GM12878 (cell line): ENCODE measurements at regions not wholly inside any gene's neighbourhood (a gene's known extent, or its start where the extent isn't known, plus 50 kb on each side); places are given as distances from the start of the nearest gene placed in this dataset.

Experiments used
- ATAC-seq: fragments of 200-7000 bp; cut with Tn5 transposase; 3 replicates; pipeline ENCODE4 v1.9.1; 2020; ENCODE audit warnings: mild to moderate bottlenecking, moderate library complexity
- BruUV-seq: library from RNA; stranded (reverse); fragments of 400-500 nt; replicated peaks from 2 replicates; lab custom pipeline; 2021; lab: Mats Ljungman, UMichigan
- CTCF ChIA-PET: fragments of 300-600 bp; sonication (Branson Sonifier 250); formaldehyde crosslinking; extraction: SDS; loops from one replicate; lab custom pipeline; 2021; ENCODE audit warnings: inconsistent platforms; lab: Yijun Ruan, JAX
- POLR2A ChIA-PET: fragments of 350-600 bp; formaldehyde crosslinking; extraction: SDS; loops from one replicate; lab custom pipeline; 2021; ENCODE audit warnings: inconsistent platforms; lab: Charles Lee
- RAD21 ChIA-PET: fragments of 300-600 bp; sonication (Branson Sonifier 250); formaldehyde crosslinking; loops from one replicate; lab custom pipeline; 2023; ENCODE audit warnings: antibody characterized with exemption; ENCODE audit not compliant: unreplicated experiment; lab: Charles Lee
- SMC1A ChIA-PET: fragments of 300-600 bp; sonication (Branson Sonifier 250); formaldehyde crosslinking; loops from one replicate; lab custom pipeline; 2023; ENCODE audit not compliant: unreplicated experiment, uncharacterized antibody; lab: Charles Lee
- DNase-seq: peaks from one replicate; pipeline ENCODE4 v3.0.0-alpha.2; 2011; ENCODE audit warnings: low read depth, low spot score
- FAIRE-seq: peaks from 3 replicates; lab custom pipeline; 2011; peaks lifted over from hg19 to GRCh38; lab: Jason Lieb, UNC
- H2AFZ ChIP-seq: 2 replicates; pipeline ENCODE4 v1.6.0; 2011; ENCODE audit warnings: low read depth, low read length, control low read depth; ENCODE audit not compliant: control insufficient read depth
- H3K27ac ChIP-seq: 2 replicates; pipeline ENCODE4 v1.5.1; 2011; ENCODE audit warnings: control low read depth; ENCODE audit not compliant: control insufficient read depth, insufficient read depth
- H3K27me3 ChIP-seq, 2 experiments: replicated peaks in 1 of 2; 2 replicates each; pipeline versions ENCODE4 v1.6.0 to v1.6.1; 2011; ENCODE audit warnings: low read length in 1 of 2; ENCODE audit not compliant: control insufficient read depth in 2 of 2, insufficient read depth in 2 of 2
- H3K36me3 ChIP-seq, 2 experiments: 2 replicates each; pipeline ENCODE4 v1.5.1; 2011; ENCODE audit warnings: low read length in 1 of 2; ENCODE audit not compliant: control insufficient read depth in 2 of 2, insufficient read depth in 2 of 2
- H3K4me1 ChIP-seq: 2 replicates; pipeline ENCODE4 v1.6.1; 2011; ENCODE audit warnings: mild to moderate bottlenecking, low read length, moderate library complexity, mixed read lengths; ENCODE audit not compliant: control insufficient read depth, insufficient read depth
- H3K4me2 ChIP-seq: 2 replicates; pipeline ENCODE4 v1.6.0; 2011; ENCODE audit warnings: control low read depth; ENCODE audit not compliant: control insufficient read depth, insufficient read depth
- H3K4me3 ChIP-seq: fragments of 200-600 bp; sonication (generic); 2 replicates; pipeline ENCODE4 v1.5.1; 2016
- H3K79me2 ChIP-seq: 2 replicates; pipeline ENCODE4 v1.6.0; 2011; ENCODE audit warnings: low read length; ENCODE audit not compliant: control insufficient read depth, insufficient read depth
- H3K9ac ChIP-seq: 2 replicates; pipeline ENCODE4 v1.8.0; 2011; ENCODE audit warnings: low read length, control low read depth, mixed read lengths; ENCODE audit not compliant: control insufficient read depth, insufficient read depth
- H3K9me3 ChIP-seq: replicated peaks from 3 replicates; pipeline ENCODE4 v1.5.1; 2011; ENCODE audit warnings: mild to moderate bottlenecking, low read length; ENCODE audit not compliant: control insufficient read depth, insufficient read depth
- H4K20me1 ChIP-seq: 2 replicates; pipeline ENCODE4 v1.6.0; 2011; ENCODE audit not compliant: control insufficient read depth, insufficient read depth
- CHD1 ChIP-seq: IDR thresholded peaks from 2 replicates; pipeline ENCODE4 v1.6.1; 2012; ENCODE audit warnings: low read depth, low read length, improper control_type of control experiment
- CHD4 ChIP-seq: fragments of 200-600 bp; sonication (generic); IDR thresholded peaks from 2 replicates; pipeline ENCODE4 v1.6.1; 2016; ENCODE audit warnings: mild to moderate bottlenecking
- CTCF ChIP-seq, 3 experiments: IDR thresholded peaks in 2 of 3; conservative IDR thresholded peaks in 1 of 3; 2 replicates each; pipeline ENCODE4 v1.5.1; 2011; ENCODE audit warnings: low read depth in 3 of 3, low read length in 3 of 3, mild to moderate bottlenecking in 3 of 3, control low read depth in 2 of 3, moderate library complexity in 2 of 3, inconsistent platforms in 1 of 3, mixed read lengths in 1 of 3; ENCODE audit not compliant: control insufficient read depth in 2 of 3, insufficient read depth in 1 of 3; ENCODE audit errors: extremely low read depth in 1 of 3
- DPF2 ChIP-seq: fragments of 450-650 bp; IDR thresholded peaks from 2 replicates; pipeline ENCODE4 v1.6.1; 2017; ENCODE audit warnings: mild to moderate bottlenecking
- GABPA ChIP-seq: IDR thresholded peaks from 2 replicates; pipeline ENCODE4 v1.6.1; 2014; ENCODE audit warnings: antibody characterized with exemption, low read depth, mild to moderate bottlenecking, inconsistent platforms
- IKZF1 ChIP-seq: fragments of 450-650 bp; conservative IDR thresholded peaks from 2 replicates; pipeline ENCODE4 v1.6.1; 2017; ENCODE audit warnings: antibody characterized with exemption, mild to moderate bottlenecking
- MEF2A ChIP-seq: IDR thresholded peaks from 2 replicates; pipeline ENCODE4 v1.6.1; 2011; ENCODE audit warnings: low read depth, mild to moderate bottlenecking, low read length, moderate library complexity; ENCODE audit not compliant: insufficient read depth
- NFIC ChIP-seq: IDR thresholded peaks from 2 replicates; pipeline ENCODE4 v1.6.1; 2012; ENCODE audit warnings: low read depth, mild to moderate bottlenecking, inconsistent platforms, low read length, moderate library complexity
- NFYA ChIP-seq: IDR thresholded peaks from 2 replicates; pipeline ENCODE4 v1.6.1; 2011; ENCODE audit warnings: low read depth, mild to moderate bottlenecking, low read length, improper control_type of control experiment, borderline replicate concordance
- PBX3 ChIP-seq: IDR thresholded peaks from 2 replicates; pipeline ENCODE4 v1.6.1; 2011; ENCODE audit warnings: mild to moderate bottlenecking, low read depth, low read length, moderate library complexity; ENCODE audit not compliant: insufficient replicate concordance
- PKNOX1 ChIP-seq: fragments of 450-650 bp; IDR thresholded peaks from 2 replicates; pipeline ENCODE4 v1.6.1; 2016; ENCODE audit warnings: mild to moderate bottlenecking
- RAD21 ChIP-seq: IDR thresholded peaks from 2 replicates; pipeline ENCODE4 v1.6.1; 2011; ENCODE audit warnings: mild to moderate bottlenecking, low read depth, low read length, moderate library complexity; ENCODE audit not compliant: insufficient read depth
- RBBP5 ChIP-seq: fragments of 200-600 bp; sonication (generic); conservative IDR thresholded peaks from 2 replicates; pipeline ENCODE4 v1.6.1; 2016
- SIN3A ChIP-seq: IDR thresholded peaks from 2 replicates; pipeline ENCODE4 v1.6.1; 2012; ENCODE audit warnings: low read depth, low read length, improper control_type of control experiment
- SMARCA5 ChIP-seq: fragments of 450-650 bp; IDR thresholded peaks from 2 replicates; pipeline ENCODE4 v1.6.1; 2017; ENCODE audit warnings: mild to moderate bottlenecking
- TAF1 ChIP-seq: IDR thresholded peaks from 2 replicates; pipeline ENCODE4 v1.6.1; 2011; ENCODE audit warnings: mild to moderate bottlenecking, low read depth, low read length, borderline replicate concordance
- WRNIP1 ChIP-seq: IDR thresholded peaks from 2 replicates; pipeline ENCODE4 v1.6.1; 2011; ENCODE audit warnings: low read depth, low read length, improper control_type of control experiment, borderline replicate concordance
- ZNF687 ChIP-seq: fragments of 450-650 bp; IDR thresholded peaks from 2 replicates; pipeline ENCODE4 v1.6.1; 2017; ENCODE audit warnings: mild to moderate bottlenecking, moderate library complexity
- in situ Hi-C: fragments of 300-500 bp; cut with MboI; formaldehyde crosslinking; loops from 9 replicates; pipeline ENCODE4 v1.14.3; 2018; ENCODE audit warnings: mixed read lengths
- intact Hi-C: fragments of 100-400 bp; cut with micrococcal nuclease; formaldehyde crosslinking; loops from one replicate; pipeline ENCODE4 v1.14.2; 2022; ENCODE audit not compliant: unreplicated experiment

GRCh38 chr9:11432361-11432760 lies 819.6 kb upstream of the PTPRD start (continued):
- TF ChIP-seq PKNOX1 (no peak), NFYA (no peak), SIN3A (no peak)

- no peak overlapping the region for H2AFZ ChIP-seq
- no peak overlapping the region for H3K4me3 ChIP-seq
- H3K36me3 ChIP-seq = no peaks in the 10 kb centered on the region
- no peaks in the 10 kb centered on the region for H4K20me1 ChIP-seq
- no peak for ATAC-seq
- intact Hi-C loops (no loop called here), in situ Hi-C loops (no loop called here)
- no peak for DNase-seq
- no peaks in the 10 kb centered on the region for H3K79me2 ChIP-seq
- FAIRE-seq = no peak
- no TSS peak for BruUV-seq
- H3K27ac ChIP-seq = no peak overlapping the region
- H3K4me2 ChIP-seq = no peak overlapping the region
- no peaks in the 10 kb centered on the region for H3K9me3 ChIP-seq
- H3K9ac ChIP-seq = no peak overlapping the region
- ChIA-PET RAD21 (no interaction called here), POLR2A (no interaction called here), CTCF (no interaction called here), SMC1A (no interaction called here)
- no peaks in the 10 kb centered on the region for H3K4me1 ChIP-seq
- H3K27me3 ChIP-seq = no peaks in the 10 kb centered on the region
- no peak for TF ChIP-seq MEF2A
- no peak for TF ChIP-seq GABPA
- TF ChIP-seq CTCF (IDR thresholded peaks at IDR 0.05 in 2 of 3, conservative IDR thresholded peaks at IDR 0.05 in 1 of 3; ENCODE audit: control insufficient read depth in 2 of 3, extremely low read depth in 1 of 3, insufficient read depth in 1 of 3, low read depth in 3 of 3, low read length in 3 of 3) = no peak
- no peak for TF ChIP-seq WRNIP1
- TF ChIP-seq RAD21 = no peak
- TF ChIP-seq IKZF1 = no peak
- TF ChIP-seq SMARCA5 = no peak
- TF ChIP-seq ZNF687 = no peak
- TF ChIP-seq NFIC = no peak
- TF ChIP-seq CHD4 = no peak
- no peak for TF ChIP-seq RBBP5
- TF ChIP-seq CHD1 = no peak
- no peak for TF ChIP-seq DPF2
- TF ChIP-seq PBX3 = no peak
- no peak for TF ChIP-seq TAF1
These were observed 830.8 kb upstream of the PTPRD start for GRCh38 chr9:11443631-11444030.
